GM19023 (cell line): ENCODE measurements at regions not wholly inside any gene's neighbourhood (a gene's known extent, or its start where the extent isn't known, plus 50 kb on each side); places are given as distances from the start of the nearest gene placed in this dataset.
"Not testable (repeated sequence)": the region's sequence is repeated elsewhere in the genome, so short reads cannot be mapped to it uniquely, and the experiment has no call there.

Source experiments
- ATAC-seq: cut with Tn5 transposase; IDR thresholded peaks from one replicate; pipeline ENCODE4 v1.9.1; 2021; ENCODE audit warnings: mild to moderate bottlenecking, moderate library complexity; ENCODE audit not compliant: unreplicated experiment

- ATAC-seq: not testable (repeated sequence)
These were observed 814.3 kb upstream of the VRK2 start for GRCh38 chr2:57232341-57232740.

- not testable (repeated sequence) for ATAC-seq
These were observed 795.1 kb upstream of the VRK2 start for GRCh38 chr2:57251495-57251894.

- not testable (repeated sequence) for ATAC-seq
These were observed 770.2 kb upstream of the VRK2 start for GRCh38 chr2:57276408-57276807.

- no peak for ATAC-seq
These were observed 768.2 kb upstream of the VRK2 start for GRCh38 chr2:57278451-57278850.

- ATAC-seq: no peak
These were observed 755.4 kb upstream of the VRK2 start for GRCh38 chr2:57291209-57291608.

- no peak for ATAC-seq
These were observed 749.6 kb upstream of the VRK2 start for GRCh38 chr2:57296795-57297517.

GRCh38 chr2:57313678-57314077, 732.9 kb upstream of the VRK2 start:
- no peak for ATAC-seq

- no peak for ATAC-seq
These were observed 731.9 kb upstream of the VRK2 start for GRCh38 chr2:57314682-57315081.

GRCh38 chr2:57330447-57330846, 716.2 kb upstream of the VRK2 start:
- no peak for ATAC-seq

- no peak for ATAC-seq
These were observed 713.4 kb upstream of the VRK2 start for GRCh38 chr2:57333221-57333620.

GRCh38 chr2:57343391-57344006, 703.1 kb upstream of the VRK2 start:
- ATAC-seq: no peak

- ATAC-seq: no peak
These were observed 678.4 kb upstream of the VRK2 start for GRCh38 chr2:57368190-57368589.

GRCh38 chr2:57370882-57371585, 675.6 kb upstream of the VRK2 start:
- ATAC-seq: no peak

GRCh38 chr2:57372237-57372984, 674.2 kb upstream of the VRK2 start:
- ATAC-seq: no peak

- no peak for ATAC-seq
These were observed 673.1 kb upstream of the VRK2 start for GRCh38 chr2:57373530-57373929.

GRCh38 chr2:57376985-57377384, 669.6 kb upstream of the VRK2 start:
- no peak for ATAC-seq

GRCh38 chr2:57386305-57386704, 660.3 kb upstream of the VRK2 start:
- ATAC-seq: no peak

GRCh38 chr2:57396355-57397098, 650.1 kb upstream of the VRK2 start:
- no peak for ATAC-seq

- no peak for ATAC-seq
These were observed 648.9 kb upstream of the VRK2 start for GRCh38 chr2:57397550-57398360.

- ATAC-seq: no peak
These were observed 647.5 kb upstream of the VRK2 start for GRCh38 chr2:57399057-57399456.
